Stimulated activated CD4-positive, alpha-beta T cell treated with anti-CD3 and anti-CD28 coated beads, TNF-alpha, amount 100 ng/mL, for 48 hours (primary cell): ENCODE measurements at regions not wholly inside any gene's neighbourhood (a gene's known extent, or its start where the extent isn't known, plus 50 kb on each side); places are given as distances from the start of the nearest gene placed in this dataset.

Experiments used
- DNase-seq, 3 donors: peaks; one replicate each; pipeline ENCODE4 v3.0.0-alpha.2; 2020; ENCODE audit warnings: low read depth in 3 of 3

DNA sequence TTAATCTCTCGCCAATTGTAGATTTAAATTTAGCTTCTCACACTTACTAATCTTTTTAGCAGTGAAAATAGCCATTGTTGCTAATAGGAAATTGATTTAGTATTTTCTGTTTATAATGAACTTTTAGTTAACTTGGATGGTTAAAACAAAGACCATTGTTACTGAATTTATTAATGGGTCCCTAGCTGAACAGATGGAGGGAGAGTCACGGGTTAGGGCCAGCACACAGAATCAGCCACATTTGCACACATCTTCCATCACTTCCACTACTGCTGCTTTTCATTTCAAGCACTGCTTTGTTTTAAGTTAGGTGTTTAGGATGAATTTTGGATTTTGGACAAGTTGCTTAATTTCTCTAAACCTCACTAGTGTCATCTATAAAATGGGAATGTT, 125.9 kb upstream of the ADAMTSL1 start:
- DNase-seq: no peak

DNA sequence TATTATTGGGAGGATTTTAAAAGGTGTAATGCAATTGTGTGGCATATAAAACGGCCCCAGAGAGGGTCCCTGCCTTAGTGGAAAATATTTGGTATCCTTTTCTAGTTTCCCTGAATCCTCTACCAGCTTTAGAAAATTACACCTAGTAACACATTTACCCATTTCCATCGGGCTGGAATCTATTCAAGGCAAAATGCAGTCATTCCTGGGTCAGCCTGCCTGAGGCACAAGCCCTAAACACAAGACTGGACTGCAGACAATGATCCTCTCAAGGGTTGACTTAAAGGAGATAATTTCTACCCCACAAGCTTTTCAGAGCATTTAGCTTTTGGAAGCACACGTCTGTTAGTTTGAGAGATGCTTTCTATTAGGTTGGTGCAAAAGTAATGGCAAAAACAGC, 124.4 kb upstream of the ADAMTSL1 start:
- no peak for DNase-seq

DNA sequence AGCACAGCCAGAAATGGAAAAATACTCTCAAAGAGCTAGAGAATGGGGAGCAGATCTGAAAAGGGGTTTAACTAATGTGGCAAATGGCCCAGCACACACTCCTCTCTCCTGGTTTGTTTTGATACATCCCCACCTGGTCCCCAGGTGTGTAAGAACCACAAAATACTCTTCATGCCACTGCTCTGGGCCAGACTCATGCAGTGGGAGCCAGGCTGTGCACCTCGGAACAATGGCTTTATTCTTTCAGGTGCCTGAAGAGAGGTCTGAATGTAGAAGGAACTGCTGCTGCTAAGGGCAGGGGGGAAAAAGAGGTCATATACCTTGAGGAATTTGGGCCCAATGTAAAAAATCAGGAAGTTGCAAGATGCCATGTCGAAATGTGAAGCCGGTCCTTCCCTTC, 123.9 kb upstream of the ADAMTSL1 start:
- DNase-seq: no peak

DNA sequence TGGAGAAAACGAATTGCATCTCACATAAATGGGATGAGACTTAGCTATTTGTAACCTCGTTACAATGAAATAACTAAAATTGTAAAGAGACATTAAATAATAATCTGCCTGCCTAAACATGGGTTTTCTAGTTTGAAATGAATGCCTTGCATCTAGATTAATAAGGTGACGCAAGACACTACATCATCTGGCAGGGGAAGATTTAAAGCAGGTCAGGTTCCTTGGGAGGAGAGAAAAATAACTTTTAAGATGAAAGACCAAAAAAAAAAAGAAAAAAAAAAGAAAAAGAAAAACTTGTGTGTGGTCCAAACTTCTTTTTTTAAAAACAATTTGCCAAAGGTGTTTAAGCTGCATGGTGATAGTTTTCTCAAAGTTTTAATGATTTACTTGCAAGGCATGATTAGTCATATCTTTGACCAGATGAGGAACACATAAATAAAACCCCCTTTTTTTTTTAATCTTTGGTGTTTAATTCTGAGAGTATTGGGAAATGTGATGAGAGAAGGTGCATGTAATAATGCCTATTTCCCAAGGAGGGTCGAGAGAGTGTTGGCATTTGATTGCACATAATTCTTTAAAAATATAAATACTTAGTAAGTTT, 122.9 kb upstream of the ADAMTSL1 start:
- no peak for DNase-seq

DNA sequence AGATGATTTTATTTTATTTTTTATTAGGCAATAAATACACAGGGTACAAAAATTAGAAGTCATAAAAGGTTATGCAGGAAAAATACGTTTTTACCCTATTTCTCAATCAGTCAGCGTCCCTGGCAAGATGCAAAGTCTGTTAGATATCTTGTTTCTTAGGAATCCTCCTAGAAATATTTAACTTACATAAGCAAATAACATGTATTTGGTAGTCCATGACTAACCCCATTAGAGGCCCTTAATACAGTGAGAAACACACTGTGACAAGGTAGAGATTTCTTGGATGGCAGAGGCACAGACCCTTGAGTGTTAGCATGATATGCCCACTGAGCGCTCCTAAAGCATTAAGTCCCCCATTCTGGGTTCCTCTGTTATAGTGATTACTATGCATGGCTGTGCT, 121.2 kb upstream of the ADAMTSL1 start:
- no peak for DNase-seq

DNA sequence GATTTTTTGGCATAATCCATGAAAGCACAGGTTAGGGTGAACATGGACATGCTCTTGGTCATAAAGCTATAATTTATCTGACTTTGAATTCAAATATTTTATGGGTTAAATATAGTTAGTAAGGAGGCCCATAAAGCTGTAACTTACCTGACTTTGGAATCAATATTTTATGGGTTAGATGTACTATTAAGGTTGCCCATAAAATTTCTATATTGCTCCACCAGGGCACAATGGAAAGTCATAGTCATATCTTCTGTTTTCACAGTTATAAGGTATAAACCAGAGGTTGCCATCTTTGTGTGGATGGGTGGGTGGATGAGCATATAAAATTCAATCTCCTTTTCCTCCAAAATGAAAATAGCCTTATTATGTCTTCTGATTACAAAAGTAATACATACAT, 120.5 kb upstream of the ADAMTSL1 start:
- no peak for DNase-seq

DNA sequence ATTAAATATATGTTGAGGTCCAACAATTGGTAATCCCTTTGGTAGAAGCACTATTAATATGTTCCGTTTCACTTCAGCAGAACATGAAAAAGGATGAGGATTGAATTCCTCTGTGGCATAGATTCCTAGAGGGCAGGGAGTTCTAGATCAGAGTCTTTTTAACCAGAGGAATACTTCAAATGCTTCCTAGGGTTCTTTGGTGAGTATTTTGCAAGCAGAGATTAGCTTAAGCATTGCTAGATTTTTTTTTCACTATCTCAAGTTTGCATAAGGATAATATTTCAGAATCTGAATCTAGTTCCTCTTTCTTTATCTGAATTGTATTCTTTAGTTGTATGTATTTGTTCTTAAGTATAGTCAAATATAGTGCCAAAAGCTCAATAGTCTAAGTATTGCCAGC, 116.6 kb upstream of the ADAMTSL1 start:
- no peak for DNase-seq

DNA sequence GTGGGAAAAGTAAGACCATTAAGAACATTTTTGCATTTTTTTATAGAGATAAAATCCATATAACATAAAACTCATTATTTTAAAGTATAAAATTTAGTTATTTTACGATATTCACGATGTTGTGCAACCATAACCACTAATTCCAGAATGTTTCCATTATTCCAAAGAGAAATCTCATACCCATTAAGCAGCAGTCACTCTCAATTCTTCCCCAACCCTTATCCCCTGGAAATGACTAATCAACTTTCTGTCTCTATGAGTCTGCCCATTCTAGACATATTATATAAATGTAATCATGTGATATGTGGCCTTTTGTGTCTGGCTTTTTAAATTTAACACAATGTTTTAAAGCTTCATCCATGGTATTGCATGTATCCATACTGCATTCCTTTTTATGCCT, 115.6 kb upstream of the ADAMTSL1 start:
- no peak for DNase-seq

DNA sequence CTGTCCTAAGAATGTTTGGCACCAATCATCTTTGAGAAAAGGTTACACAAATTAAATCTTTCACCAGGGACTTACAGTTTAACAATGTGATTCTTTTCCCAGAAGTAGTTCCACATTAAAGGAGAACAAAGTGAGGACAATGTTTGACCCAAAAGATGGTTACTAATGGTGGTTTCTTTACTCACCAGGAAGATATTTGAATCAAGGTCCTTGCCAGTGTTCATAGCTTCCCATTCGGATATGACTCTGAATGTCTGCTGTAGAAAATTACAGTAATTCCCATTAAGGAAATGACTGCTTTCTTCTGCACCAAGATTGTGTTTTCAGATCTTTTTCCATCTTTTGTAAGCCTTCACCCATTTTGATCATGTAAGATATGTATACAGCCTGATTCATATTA, 114.6 kb upstream of the ADAMTSL1 start:
- no peak for DNase-seq

DNA sequence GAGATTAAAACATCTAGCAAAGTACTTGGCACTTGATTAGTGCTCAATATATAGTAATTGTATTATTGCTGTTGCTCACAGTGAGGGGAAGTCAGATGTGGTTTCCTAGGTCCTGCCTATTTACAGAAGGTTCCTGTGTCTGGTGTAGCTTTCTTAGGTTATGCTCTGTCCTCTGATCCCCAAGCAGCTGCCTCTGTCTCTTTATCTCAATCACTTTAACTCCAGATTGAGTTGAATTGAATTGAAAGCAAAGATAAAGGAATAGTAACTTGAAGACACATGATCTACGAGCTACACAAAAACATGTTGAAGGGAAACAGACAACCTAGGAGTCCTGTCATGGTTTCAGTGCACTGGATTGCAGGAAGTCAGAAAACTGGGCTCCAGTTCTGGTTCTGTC, 113.9 kb upstream of the ADAMTSL1 start:
- DNase-seq: no peak

DNA sequence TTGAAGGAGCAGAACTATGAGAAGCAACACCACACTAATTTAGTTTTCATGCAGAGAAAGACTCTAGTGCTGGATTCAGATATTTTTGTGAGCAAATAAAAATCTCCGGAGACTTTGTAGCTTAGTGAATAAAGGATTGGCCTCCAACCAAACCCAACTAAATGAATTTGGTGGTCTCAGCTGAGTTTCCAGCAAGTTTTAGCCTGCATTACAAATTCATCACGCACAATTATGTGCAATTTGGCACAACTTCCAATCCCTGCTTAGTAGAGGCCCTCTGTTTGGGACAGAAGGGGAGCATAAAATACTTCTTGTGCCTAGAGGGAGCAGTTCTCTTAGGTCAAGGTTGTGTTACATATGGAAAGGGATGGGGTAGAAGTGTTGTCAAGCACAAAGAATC, 112.3 kb upstream of the ADAMTSL1 start:
- DNase-seq: no peak

DNA sequence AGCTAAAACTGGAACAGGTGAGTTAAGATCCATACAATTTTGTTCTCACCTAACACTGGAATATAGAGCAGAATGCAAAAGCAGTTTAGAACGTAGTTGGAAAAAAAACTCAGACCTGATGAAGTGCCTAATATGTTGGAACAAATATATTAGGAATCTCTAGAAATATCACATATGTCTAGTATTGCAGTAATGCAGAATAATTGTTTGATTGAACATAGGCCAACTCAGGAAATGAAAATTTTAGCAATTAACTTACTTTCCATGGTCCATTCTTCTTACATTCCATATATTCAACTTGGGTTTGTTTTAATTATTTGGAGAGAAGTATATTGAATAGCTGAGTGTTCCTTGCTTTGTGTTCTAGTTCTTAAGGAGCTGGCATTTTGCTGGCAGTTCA, 111.8 kb upstream of the ADAMTSL1 start:
- DNase-seq: no peak

DNA sequence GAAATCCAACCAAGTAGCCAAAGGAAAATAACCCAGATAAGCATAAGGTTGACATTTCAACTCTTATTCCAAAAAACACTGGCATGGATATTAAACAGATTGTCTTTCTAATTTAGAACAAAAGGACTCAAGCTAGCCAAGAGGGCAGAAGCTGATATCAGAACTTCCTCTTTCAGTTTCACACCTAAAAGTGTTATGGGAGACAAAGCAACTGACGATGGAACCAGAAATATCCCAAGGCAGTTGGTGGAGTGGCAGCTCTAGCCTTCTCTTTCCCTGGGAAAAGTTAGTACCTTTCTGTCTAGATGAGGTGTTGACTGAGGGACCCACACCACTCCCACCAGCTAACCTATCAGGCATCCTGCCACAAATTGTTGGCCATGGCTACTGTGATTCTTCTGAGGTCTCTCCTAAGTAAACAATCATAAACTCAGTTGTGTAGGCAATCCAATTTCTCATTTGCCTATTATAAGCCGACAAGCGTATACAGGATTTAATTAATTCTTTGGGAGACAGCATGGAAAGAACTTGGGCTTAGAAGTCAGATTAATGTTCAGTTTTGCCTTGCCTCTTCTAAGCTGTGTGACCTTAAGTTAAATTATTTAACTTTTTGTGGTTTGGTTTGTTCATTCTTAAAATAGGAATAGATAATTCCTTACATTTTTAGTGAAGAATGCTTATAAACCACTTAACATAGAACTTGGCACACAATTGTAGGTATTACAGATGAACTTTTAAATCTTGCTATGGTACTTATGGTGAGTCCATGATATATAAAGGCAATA, 110.9 kb upstream of the ADAMTSL1 start:
- no peak for DNase-seq

DNA sequence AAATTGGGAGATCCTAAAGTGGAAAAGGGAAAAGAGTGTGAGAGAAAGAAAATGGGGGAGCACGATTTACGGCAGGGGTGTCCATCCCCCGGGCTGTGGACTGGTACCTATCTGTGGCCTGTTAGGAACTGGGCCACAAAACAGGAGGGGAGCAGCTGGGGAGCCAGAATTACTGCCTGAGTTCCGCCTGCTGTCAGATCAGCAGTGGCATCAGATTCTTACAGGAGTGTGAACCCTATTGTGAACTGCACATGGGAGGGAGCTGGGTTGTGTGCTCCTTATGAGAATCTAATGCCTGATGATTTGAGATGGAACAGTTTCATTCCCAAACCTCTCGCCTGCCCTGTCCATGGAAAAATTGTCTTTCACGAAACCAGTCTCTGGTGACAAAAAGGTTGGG, 108.3 kb upstream of the ADAMTSL1 start:
- DNase-seq: no peak

DNA sequence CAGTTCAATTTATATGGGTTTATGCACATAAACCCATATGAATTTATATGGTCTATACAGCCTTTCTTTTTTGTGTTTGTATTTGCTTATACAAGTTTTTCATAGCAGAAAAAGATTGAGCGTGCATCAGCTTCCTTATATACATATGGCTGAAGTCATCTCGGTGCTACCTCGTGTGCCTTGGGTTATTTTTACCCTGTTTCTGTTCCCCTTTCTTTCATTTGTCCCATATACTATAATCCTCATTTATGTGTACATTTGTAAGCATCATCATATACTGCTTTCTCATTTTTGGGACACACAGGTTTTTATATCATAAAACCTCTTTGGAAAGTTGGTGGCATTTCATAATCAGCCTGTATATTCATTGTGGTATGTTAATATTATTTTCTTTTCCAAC, 107.8 kb upstream of the ADAMTSL1 start:
- no peak for DNase-seq

DNA sequence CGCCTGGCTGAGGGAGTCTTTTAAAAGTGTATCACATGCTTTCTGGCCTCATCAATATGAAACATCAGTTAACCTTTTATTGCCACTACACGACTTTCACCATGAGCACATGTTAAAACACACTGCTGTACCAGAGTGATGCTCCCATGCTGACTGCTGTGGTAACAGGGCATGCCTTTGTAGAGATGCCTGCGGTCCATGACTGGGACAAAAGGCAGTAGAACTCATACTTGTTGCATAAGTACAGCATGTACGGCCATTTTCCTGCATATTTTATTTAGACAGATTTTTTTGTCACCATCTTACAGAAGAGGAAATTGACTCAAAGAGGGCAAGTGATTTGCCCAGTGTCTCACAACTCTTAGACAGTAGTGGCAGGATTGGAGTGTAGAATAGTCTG, 105.7 kb upstream of the ADAMTSL1 start:
- no peak for DNase-seq

DNA sequence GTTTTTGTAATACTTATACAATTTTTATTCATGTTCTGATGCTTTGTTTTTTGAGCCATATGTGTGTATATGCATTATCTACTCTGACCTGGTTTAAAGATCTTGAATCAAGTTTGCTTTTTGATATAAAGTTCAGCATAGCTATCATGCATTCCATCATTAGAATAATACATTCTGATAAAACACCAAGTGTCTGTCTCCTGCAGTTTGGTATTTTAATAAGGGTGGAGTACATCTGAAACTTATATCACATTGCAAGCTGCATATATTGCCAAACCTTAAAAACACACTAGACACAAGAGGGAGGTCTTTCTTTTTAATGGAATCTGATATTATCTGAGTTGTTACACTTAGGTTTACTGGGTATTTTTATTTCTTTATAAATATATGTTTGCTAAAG, 102.8 kb upstream of the ADAMTSL1 start:
- DNase-seq: no peak

DNA sequence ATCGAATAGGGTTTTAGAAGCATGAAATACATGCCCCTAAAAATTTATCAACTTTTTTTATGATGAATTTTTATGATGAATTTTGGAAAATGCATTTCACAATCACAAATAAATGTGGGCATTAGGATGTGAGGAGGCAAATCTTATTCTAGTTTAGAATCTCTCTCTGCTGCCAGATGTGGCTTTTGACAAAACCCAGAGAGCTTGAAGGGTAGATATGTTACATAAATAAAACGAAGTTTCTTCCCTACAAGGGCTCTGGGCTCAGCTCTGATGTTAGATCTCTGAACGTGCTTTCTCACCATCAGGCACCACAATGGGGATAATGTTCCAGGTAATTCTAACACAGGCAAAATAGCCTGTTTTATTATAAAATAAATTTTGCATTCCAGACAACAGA, 102.3 kb upstream of the ADAMTSL1 start:
- no peak for DNase-seq

DNA sequence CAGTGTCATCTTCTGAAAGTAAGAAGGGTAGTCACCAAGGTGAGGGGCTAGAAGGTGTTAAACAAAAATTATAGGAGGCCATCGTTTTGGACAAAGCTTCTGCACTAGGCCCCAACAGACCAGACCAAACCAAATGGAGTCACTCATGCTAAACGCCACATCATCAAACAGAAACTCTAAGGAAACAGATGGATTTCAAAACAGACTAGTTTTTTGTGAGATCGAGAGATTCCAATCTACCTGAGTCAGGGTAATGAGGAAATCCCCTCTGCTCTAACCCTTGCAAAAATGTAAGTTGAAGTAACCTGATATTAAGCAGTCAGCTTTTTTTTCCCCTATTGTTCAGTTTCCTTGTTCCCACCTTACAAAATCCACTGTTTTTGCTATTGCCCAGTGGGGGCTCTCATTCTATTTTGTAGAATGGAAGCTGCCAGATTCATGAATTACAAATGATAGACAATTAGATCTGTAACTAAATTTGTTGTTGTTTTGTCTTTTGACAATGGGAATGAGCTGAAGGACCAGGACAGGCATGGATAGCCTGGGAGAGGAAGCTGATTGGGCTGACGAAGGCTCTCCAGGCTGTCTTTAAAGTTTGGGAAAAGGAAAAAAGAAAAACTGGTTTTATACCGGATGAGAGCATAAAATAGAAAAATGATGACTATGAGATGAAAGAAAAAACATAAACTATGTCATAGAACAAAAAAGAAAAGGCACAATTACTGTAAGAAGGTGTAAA, 94.7 kb upstream of the ADAMTSL1 start:
- no peak for DNase-seq

DNA sequence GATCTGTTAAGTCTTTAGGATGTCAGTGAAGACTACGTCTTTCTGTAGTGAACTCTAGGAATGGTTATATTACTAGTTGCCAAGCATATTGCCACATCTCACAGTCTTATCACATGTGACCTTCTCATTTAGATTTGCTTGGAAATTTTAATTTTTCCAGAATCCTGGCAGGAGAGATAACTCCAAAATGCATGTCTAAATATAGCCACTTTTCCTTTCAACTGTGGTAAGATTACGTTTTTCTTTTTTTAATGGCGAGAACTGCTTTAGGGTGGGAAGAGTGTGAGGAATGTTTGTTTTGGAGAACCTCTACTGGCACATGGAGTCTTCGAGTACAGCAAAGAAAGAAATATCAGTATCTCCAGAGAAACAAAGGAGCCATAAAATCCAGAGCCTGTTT, 91.7 kb upstream of the ADAMTSL1 start:
- no peak for DNase-seq

DNA sequence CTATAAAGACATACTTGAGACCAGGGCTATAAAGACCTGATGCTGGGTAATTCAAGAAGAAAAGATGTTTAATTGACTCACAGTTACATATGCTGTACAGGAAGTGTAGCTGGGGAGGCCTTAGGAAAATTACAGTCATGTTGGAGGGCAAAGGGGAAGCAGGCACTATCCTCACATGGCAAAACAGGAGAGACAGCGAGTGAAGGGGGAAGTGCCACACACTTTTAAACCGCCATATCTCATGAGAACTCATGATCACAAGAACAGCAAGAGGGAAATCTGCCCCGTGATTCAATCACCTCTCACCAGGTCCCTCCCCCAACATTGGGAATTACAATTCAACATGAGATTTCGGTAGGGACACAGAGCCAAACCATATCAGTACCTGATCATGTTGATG, 89.9 kb upstream of the ADAMTSL1 start:
- no peak for DNase-seq

DNA sequence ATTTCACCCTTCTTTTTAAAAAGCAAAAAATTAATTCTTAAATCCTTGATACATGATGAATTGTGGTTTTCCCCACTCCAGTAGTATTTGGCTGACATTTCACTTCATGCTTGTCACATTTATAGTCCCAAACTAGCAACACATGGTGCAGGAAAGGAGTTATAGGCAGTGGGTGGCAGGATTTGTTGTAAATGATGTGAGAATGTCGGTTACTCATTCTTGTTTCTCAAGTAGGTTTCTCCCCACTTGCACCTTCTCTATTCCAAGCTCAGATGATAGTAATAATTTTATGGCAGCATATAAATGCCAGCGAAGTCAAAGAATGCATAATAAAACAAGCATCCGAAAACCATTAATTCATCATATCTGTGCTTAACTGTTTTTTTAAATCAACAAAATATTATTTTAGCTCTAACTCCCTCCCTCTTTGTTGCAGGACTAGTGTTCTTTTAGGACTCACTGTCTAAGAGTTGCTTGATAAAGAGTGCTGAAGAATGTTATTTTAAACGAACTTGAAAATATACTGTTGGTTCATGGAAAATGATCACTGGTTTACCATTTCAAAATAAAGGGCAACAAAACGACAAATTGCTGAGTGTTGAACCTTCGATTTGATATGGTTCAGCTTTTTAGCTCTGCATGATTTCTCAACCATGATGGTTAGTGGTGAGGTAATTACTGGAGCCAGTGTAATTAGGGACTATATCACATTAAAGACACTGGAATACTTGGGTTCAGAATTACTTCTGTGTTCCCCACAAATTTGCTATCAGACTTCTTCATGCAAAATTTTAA, 88.1 kb upstream of the ADAMTSL1 start:
- no peak for DNase-seq
